GM21825 (cell line): ENCODE measurements at regions not wholly inside any gene's neighbourhood (a gene's known extent, or its start where the extent isn't known, plus 50 kb on each side); places are given as distances from the start of the nearest gene placed in this dataset.

Source experiments
- ATAC-seq: cut with Tn5 transposase; IDR thresholded peaks from one replicate; pipeline ENCODE4 v1.9.1; 2021; ENCODE audit warnings: mild to moderate bottlenecking, moderate library complexity; ENCODE audit not compliant: unreplicated experiment

DNA sequence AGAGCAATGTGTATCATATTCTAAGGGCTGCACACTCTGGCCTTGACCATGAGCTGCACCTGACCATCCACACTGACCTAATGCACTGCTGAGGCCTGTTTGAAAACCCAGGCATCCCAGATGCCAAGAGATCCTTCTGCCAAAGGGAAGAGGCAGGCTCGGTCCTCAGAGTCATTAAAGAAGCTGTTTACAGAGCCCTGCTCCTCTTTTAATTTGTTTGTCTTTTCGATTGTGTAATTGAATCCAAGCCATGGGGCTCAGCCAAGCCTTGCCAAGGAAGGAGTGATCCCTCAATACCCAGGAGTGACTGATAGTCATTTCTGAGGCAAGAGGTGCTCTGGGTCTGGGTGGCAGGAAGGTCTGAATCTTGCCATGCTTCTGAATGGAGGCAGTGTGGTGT, 94.5 kb upstream of the ISX start:
- ATAC-seq, result no peak

DNA sequence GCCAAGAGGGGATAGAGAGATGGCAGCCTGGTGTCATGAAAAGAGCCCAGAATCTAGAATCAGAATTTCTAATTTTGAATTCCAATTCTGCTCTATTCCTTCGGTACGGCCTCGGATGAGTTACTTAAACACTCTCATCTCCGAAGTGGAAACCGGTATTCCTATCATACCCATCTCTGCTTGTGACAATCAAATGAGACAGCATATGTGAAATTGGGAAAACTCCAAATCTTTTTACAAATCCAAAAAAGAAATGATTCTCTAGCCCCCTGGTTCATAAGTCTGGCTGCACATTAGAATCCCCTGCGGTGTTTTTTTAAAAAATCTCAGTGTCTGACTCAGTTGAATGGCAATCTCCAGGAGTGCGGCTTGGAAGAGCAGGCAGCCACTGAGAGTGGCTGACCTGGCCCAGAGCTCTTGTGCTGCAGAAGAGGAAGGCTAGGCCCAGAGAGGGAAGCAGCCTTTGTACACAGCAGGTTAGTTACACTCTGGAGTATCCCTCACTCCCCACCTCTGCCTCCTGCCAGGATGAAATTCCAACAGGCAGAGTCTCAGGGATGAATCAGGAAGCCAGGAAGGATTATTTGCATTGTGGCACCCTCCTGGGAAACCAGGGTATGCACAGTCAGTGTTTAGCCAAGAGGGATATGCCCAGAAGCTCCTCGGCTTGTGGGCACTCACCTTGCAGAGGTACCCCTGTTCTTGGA, 93.6 kb upstream of the ISX start:
- ATAC-seq, result no peak

DNA sequence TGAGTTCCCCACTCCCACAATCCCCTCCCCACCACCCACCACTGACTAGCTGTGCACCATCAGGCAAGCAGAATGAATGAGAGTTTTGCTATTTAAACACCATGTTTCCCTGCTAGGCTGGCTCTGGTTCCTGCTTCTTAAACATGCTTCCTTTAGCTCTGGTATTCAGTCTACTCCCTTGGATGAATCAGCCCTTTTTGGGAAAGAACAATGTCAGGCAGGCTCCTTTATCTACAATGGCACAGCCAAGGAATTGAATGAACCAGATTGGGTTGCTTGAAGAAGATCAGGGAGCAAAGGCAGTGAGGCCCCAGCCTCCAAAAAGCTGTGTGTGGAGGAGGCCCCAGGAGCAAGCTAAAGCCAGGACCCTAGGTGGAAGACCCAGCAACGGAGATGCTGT, 92.9 kb upstream of the ISX start:
- no peak for ATAC-seq

DNA sequence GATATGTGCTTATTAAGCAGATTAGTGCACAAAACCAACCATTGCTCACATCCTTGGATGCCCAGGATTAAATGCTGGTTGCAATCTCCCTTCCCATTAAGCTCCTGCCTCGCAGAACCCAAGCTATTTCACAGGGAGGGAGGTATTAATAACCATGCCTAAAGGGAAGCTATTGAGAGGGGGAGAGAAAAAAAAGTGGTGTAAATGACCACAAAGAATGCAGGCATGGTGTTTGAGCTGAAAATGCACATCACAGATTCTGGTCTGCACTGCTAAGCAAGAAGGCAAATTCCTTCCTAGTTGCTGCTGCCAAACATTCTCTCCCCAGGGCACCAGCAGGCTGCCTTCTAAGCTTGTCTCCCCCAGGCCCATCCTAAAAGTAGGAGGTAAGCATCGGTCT, 92.0 kb upstream of the ISX start:
- no peak for ATAC-seq

DNA sequence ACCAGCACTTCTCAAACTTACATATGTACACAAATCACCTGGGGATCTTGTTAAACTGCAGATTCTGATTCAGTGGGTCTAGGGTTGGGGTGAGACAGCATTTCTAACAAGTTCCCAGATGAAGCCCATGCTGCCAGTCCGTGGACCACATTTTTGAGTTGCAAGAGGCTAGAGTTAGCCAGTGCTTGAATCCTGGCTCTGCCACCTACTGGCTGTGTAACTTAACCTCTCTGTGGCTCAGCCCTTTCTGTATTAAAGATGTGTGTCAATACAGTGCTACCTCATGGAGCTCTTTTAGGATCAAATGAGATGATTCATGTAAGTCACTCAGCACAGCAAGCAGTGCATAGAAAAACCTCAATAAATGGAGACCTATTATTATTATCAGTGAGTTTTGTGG, 90.2 kb upstream of the ISX start:
- ATAC-seq, result no peak

DNA sequence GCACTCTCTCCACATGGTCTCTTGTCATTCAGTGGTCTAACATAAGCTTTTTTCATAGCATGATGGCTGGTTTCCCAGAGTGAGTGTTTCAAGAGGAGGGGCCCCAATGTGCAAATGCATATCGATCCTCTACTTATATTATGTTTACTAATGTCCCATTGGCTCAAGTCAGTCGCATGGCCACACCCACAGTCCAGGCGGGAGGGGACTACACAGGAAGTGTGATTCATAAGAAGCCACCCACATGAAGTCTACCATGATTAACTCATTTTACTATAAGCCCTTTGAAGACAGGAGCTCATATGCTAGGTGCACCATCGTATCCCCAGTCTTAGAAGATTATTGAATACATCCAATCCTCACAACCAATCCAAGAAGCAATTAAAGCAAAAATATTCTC, 89.5 kb upstream of the ISX start:
- ATAC-seq, result no peak

DNA sequence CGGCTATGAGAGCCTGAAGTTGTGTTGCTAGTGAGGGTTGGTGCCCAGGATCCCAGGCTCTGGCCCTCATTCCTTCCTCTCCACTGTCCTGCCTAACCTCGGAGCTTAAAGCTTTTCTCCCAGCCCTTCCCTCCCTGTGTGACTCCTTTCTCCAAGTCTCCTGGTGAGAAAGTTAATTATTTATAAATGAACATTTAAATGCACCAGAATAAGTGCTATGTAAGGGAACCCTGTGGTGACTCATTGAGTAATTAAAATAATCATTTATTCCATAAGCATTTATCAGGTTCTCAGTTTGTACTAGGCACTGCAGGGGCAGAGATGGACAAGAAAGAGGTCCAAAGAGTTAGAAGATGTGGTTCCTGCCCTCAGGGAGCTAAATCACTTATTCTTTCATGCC, 89.1 kb upstream of the ISX start:
- ATAC-seq, result no peak

DNA sequence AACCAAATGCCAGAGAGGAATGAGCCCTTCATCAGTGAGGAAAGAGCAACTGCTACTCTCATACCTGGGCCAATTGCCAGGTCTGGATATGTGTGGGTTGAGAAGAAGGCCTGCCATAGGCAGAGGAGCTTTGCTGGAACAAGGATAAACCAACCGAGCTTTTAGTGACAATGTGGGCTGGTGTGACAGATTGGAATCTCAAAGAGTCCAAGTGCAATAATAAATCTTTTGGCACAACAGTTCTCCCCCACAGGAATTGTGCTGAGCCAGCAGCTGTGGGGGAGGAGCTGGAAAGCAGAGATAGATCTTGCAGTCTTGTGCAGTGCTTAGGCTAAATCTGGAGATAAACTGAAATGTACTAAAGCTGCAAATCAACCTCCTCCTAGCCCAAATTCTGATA, 79.4 kb upstream of the ISX start:
- no peak for ATAC-seq

DNA sequence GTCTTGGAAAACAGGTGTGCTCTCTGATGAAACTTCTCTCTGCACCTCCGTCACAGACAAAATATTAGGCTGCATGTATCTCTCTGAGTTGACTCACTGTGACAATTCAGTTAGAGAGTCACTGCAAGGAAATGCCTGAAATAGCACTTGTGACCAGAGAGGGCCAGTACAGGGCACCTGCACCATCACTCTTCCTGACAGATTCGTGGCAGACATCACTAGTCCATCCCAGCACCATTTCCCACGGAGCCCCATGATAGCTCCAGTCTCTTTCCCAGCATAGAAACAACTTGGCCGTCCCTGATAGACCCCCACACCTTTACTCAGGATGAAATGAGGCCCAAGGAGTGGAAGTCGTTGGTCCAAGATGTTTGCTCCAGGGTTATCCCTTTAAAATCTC, 73.3 kb upstream of the ISX start:
- no peak for ATAC-seq

DNA sequence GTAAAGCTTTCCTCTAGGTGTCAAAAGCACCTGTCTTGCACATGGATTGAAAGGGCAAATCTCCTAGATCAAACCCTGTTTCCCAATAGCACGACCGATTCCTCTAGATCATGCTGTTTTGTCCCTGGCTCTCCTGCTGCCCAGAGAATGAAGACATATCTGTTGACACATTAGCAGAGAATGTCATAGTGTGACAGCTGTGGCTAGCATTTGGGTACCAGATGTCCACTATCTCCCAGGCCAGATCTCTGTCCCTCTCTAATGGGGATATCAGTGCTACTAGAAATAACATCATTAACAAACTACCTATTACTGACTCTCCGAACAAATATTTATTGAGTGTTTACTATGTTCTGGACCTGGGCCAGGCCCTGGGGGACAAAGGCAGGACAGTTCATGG, 72.4 kb upstream of the ISX start:
- ATAC-seq, result no peak

DNA sequence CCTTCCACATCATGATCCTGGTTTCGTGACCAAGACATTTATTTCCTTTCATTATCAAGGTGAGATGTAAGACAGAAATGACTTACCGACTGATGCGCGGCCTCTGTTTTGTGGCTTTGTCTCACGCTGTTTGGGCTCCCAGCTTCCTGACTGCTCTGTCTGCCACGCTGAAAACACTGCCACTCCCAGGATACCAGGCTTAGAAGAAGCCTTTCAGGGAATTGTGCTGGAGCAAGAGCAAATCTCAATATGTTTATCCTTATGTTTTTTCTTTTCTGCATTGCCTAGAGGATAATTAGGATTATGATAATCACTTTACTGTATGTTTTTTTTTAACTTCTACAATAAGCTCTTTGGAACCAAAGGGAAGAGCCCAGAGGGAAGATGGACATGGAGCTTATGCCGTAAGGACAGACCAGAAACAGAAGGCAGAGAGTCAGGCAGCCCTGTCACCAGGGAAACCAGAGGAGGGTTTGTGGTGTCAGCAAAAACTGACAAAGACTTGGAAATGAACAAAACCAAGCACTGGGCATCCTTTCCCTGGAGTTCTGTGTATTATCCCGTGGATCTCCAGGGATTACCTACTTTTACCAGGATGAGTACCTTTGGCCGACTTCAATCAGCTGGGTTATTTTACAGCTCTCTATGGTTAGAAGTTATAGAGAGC, 68.2 kb upstream of the ISX start:
- ATAC-seq, result no peak

DNA sequence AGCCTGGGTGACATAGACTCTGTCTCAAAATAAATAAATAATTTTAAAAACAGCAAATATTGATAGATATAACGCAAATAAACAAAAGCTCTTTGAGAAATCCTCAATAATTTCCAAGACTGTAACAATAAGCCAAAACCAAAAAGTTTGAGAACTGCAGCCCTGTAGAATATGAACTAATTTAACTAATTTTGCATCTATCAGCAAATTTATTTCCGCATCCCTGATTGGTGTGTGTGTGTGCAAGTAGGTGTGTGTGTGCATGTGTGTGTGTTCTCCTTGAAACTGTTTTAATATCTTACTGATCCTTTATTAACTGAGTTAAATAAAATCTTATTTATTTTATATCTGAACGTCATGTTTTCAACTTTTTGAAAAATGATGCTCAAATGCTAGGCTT, 67.0 kb upstream of the ISX start:
- no peak for ATAC-seq

DNA sequence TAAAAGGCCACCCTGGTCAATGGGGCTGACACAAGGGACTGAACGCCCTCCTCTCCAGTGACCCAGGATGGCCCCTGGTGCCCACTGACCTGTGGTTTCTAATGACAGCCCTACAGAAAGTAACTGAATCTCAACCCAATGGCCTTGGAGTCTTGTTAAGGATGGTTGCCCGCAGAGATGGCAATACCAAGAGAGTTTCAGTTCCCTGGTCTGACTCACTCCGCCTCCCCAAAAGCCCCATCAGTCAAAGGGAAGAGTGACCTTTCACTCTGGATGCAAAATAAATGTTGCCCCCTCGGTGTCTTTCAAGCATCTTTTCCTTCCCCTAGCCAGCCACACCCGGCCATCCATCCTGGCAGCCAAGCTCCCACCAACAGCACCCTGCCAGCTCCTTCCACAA, 57.7 kb upstream of the ISX start:
- ATAC-seq, result no peak

DNA sequence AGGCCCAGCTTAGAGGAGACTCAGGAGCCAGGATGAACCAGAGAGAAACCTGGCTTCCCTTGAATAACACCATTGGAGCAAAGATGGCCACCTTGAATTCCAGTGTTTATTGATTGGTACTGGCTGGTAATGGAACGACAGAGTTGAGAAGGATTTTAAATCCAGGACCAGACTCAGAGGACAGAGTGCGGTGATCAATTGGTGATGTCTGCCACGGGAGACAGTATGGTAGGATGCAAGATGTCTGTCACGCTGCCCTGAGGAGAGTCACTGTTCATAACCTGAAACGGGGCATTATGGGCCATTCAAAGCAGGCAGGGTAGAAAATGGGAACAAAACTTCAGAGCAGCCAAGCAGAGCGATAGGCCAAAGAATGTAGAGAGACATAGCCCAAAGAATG, 55.4 kb upstream of the ISX start:
- no peak for ATAC-seq

DNA sequence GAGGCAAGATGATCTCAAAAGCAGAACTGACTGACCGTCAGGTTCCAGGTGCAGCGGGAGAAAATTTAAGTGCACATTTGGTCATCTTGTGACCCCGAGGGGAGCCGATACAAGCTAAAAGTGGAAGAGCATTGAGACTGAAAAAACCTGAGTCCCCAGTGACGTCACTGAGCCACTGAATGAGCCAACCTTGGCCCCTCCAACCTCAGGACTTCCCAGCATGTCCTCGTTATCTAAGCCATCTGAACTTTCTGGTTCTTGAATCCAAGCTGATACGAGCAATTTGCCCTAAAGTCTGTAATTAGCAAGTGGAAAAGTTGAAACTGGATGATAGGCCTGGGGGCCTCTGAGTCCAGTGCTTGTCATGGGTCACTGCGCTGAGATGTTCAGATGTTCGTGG, 51.1 kb upstream of the ISX start:
- ATAC-seq, result no peak
